ENCODE measurements at regions not wholly inside any gene's neighbourhood (a gene's known extent, or its start where the extent isn't known, plus 50 kb on each side); places are given as distances from the start of the nearest gene placed in this dataset.
"Not testable (repeated sequence)": the region's sequence is repeated elsewhere in the genome, so short reads cannot be mapped to it uniquely, and the experiment has no call there.

DNA sequence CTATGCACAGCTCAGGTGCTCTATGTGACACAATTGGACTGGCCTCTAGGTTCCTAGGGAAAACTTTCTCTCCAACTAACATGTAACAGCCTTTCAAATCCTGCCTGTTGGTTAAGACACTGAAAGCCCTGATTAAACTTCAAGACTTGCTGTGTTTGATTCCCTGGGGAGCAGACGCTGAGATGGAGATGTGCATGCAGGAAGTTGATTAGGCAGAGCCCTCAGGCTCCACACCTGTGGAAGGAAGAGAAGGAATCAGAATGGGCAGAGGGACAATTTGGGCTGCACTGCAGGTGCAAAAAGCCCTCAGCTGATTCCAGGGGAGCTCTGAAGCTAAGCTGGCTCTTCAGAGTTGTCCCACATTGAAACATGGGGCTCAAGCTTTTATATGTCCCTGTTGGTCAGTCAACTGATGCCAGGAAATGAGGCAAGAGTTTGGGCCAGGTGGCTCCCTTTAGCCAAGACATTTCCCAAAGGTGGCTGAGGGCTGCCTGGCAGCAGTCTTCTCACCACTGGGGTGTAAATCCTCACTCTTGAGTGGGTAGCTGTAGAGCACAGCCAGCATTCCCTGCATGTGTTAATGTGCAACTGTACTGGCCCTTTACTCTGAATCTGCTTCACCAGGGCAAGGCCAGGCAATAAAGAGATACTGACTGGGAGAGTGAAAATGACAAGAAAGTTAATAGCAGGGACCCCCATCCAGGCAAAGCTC is 199.5 kb upstream of the DDX18 start:
- Histone ChIP-seq H3K9me3 (no peaks in the 10 kb centered on the region), H3K36me3 (no peaks in the 10 kb centered on the region), H3K4me1 (no peaks in the 10 kb centered on the region), H3K27me3 (no peaks in the 10 kb centered on the region), H3K27ac (no peak overlapping the region), H3K4me3 (no peak overlapping the region)
- WGBS = 54% methylated on average over 1 of the region's 1 CpG
- TF ChIP-seq, protein P1, sequence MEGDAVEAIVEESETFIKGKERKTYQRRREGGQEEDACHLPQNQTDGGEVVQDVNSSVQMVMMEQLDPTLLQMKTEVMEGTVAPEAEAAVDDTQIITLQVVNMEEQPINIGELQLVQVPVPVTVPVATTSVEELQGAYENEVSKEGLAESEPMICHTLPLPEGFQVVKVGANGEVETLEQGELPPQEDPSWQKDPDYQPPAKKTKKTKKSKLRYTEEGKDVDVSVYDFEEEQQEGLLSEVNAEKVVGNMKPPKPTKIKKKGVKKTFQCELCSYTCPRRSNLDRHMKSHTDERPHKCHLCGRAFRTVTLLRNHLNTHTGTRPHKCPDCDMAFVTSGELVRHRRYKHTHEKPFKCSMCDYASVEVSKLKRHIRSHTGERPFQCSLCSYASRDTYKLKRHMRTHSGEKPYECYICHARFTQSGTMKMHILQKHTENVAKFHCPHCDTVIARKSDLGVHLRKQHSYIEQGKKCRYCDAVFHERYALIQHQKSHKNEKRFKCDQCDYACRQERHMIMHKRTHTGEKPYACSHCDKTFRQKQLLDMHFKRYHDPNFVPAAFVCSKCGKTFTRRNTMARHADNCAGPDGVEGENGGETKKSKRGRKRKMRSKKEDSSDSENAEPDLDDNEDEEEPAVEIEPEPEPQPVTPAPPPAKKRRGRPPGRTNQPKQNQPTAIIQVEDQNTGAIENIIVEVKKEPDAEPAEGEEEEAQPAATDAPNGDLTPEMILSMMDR (IDR thresholded peaks at IDR 0.05) = no peak
- TF ChIP-seq POLR2A (IDR thresholded peaks at IDR 0.05) (no peak), EP300 (IDR thresholded peaks at IDR 0.05) (no peak), POLR2AphosphoS5 (IDR thresholded peaks at IDR 0.05) (no peak)
- no peak for DNase-seq (ENCODE audit: low spot score in 2 of 2)

DNA sequence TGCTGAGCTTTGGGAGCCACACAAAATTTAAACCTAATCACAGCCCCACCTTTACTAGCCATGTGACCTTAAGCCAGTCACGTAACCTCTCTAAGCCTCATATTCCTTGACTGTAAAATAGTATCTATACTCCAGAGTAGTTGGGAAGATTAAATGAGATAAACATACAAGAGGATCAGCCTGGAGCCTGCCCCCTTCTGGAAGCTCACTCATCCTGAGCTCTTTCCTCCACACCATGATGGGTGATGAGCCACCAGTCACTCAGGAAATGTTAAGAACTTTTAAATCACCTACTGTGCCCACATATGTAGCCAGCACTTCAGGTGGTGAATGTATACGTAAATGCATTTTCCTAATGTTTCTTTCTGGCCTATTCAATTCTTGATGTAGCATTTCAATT is 195.9 kb upstream of the DDX18 start:
- WGBS = 97% methylated on average over 2 of the region's 2 CpGs
- H3K27me3 ChIP-seq = no peaks in the 10 kb centered on the region
- no peak overlapping the region for H3K27ac ChIP-seq
- no peak for DNase-seq (ENCODE audit: low spot score in 2 of 2)
- H3K9me3 ChIP-seq = no peaks in the 10 kb centered on the region
- TF ChIP-seq EP300 (IDR thresholded peaks at IDR 0.05) = no peak
- no peak for TF ChIP-seq POLR2AphosphoS5 (IDR thresholded peaks at IDR 0.05)
- TF ChIP-seq POLR2A (IDR thresholded peaks at IDR 0.05) = no peak
- TF ChIP-seq, protein P1 (IDR thresholded peaks at IDR 0.05) = no peak
- no peaks in the 10 kb centered on the region for H3K4me1 ChIP-seq
- H3K4me3 ChIP-seq = no peak overlapping the region
- no peaks in the 10 kb centered on the region for H3K36me3 ChIP-seq

DNA sequence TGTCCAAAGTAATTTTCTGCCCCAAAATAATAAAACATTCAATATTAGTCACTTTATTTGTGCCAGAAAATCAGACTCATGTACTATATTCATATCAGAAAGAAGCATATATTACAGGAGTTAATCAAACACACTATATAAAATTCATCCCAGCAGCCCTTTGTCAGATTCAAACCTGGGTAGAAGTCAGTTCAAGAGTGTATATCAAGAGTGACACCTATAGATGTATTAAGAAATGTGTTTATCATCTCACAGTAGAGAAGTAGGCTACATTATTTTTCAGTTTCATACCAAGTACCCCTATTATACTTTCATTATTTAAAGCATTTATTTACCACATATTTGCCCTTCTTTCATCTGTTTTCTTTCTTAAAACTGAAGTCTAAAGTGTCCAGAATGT is 193.2 kb upstream of the DDX18 start:
- Histone ChIP-seq H3K27me3 (no peaks in the 10 kb centered on the region), H3K27ac (no peak overlapping the region), H3K4me3 (no peak overlapping the region), H3K9me3 (no peaks in the 10 kb centered on the region), H3K36me3 (no peaks in the 10 kb centered on the region), H3K4me1 (no peaks in the 10 kb centered on the region)
- TF ChIP-seq POLR2A (IDR thresholded peaks at IDR 0.05) = no peak
- no peak for TF ChIP-seq EP300 (IDR thresholded peaks at IDR 0.05)
- TF ChIP-seq POLR2AphosphoS5 (IDR thresholded peaks at IDR 0.05) = no peak
- TF ChIP-seq, protein P1 (IDR thresholded peaks at IDR 0.05) = no peak
- DNase-seq (ENCODE audit: low spot score in 2 of 2) = no peak

DNA sequence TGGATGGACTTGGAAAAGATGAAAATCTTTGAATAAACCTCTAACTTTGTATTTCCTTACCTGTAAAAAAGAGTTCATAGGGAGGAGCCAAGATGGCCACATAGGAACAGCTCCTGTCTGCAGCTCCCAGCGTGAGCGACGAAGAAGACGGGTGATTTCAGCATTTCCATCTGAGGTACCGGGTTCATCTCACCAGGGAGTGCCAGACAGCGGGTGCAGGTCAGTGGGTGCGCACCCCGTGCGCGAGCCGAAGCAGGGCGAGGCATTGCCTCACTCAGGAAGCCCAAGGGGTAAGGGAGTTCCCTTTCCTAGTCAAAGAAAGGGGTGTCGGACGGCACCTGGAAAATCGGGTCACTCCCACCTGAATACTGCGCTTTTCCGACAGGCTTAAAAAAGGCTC is 191.3 kb upstream of the DDX18 start:
- not testable (repeated sequence) for DNase-seq (ENCODE audit: low spot score in 2 of 2); H3K9me3 ChIP-seq; H3K4me1 ChIP-seq; H3K4me3 ChIP-seq; H3K27ac ChIP-seq; H3K27me3 ChIP-seq; H3K36me3 ChIP-seq
- WGBS = 93% methylated on average over 17 of the region's 17 CpGs

DNA sequence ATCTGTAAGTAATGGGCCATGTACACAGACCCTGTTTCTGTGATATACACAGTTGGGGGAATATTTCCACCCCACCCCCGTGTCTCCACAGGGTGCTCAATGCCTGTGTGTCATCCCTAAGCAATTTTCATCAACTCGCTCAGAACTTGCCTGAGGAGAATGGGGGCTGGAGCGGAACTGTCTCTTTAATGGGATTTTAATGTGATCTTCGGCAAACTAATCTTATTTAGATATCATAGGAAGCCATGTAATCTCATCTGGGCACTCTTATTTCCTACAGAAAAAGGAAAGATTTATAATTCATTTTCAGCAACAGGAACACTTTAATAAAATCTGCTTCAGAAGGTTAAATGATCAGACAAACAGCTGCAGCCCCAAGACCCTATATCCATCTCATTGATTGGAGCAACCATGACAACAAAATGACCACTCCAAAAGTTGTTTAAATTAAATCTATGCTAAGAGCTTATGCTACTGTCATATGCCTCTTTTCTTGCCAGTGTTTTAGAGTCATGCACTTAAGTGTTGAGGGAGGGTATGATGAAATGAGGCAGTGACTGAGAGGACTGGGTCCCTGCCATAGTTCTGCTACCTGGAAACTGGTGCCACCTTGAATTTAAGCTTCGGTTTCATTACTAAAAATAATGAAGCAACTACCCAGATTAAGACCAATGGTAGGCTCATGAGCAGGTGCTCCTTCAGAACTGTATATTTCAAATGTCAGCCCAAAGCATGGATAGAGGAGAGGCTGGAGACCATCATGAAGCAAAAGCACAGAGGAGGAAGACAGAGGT is 183.1 kb upstream of the DDX18 start:
- no peaks in the 10 kb centered on the region for H3K36me3 ChIP-seq
- no peaks in the 10 kb centered on the region for H3K4me1 ChIP-seq
- H3K27ac ChIP-seq = no peak overlapping the region
- no peaks in the 10 kb centered on the region for H3K9me3 ChIP-seq
- no peak overlapping the region for H3K4me3 ChIP-seq
- TF ChIP-seq POLR2AphosphoS5 (IDR thresholded peaks at IDR 0.05) (no peak), EP300 (IDR thresholded peaks at IDR 0.05) (no peak), POLR2A (IDR thresholded peaks at IDR 0.05) (no peak)
- TF ChIP-seq, protein P1 (IDR thresholded peaks at IDR 0.05) = no peak
- 66% methylated on average over 5 of the region's 5 CpGs for WGBS
- no peaks in the 10 kb centered on the region for H3K27me3 ChIP-seq
- no peak for DNase-seq (ENCODE audit: low spot score in 2 of 2)

All from suprapubic skin (tissue), 4 donors.